ENCODE measurements at regions not wholly inside any gene's neighbourhood (a gene's known extent, or its start where the extent isn't known, plus 50 kb on each side); places are given as distances from the start of the nearest gene placed in this dataset.

DNA sequence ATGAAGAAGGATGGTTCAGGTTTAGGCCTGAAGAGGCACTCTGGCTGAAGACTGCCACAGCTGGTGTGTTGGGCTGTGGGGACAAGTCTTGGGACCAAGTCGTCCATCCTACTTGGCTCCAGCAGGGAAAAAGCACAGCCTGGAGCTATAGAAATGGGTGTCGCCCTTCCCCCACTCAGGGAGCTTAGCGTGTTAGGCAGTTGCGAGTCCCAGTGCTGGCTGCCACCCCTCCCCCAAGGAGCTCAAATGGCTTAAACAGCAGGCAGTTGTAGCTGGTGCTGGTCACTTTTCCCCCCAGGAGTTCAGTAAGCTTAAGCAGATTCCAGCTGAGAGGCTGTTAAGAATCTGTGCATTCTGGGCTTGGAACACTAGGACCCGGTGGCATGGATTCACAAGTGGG is 319.5 kb upstream of the POF1B start:
- Mint-ChIP-seq H3K9me3 (peaks cover 2 to 12% (median 3%) of the 10 kb centered on the region in 7 donors), H3K27me3 (ENCODE audit: low read depth in 3 of 3) (no peaks in the 10 kb centered on the region), H3K36me3 (no peaks in the 10 kb centered on the region), H3K27ac (no peak overlapping the region), H3K4me3 (no peak overlapping the region), H3K4me1 (no peaks in the 10 kb centered on the region)
- H3K4me2 ChIP-seq (replicated peaks; ENCODE audit: extremely low read depth, low read length, poor library complexity, severe bottlenecking) = no peak overlapping the region
- WGBS (ENCODE audit: insufficient coverage) = no CpG with 5 or more reads among the region's 5 CpGs
- no peaks in the 10 kb centered on the region for H4K20me1 ChIP-seq (ENCODE audit: insufficient read depth, low read length)
- H3K9me3 ChIP-seq (replicated peaks in 1 of 2; ENCODE audit: control insufficient read depth in 1 of 2, insufficient read depth in 1 of 2, low read length in 2 of 2) = peaks cover 10 to 12% of the 10 kb centered on the region in 2 donors
- H3K4me1 ChIP-seq (ENCODE audit: control insufficient read depth in 1 of 2, insufficient read depth in 2 of 2, low read length in 2 of 2) = no peaks in the 10 kb centered on the region
- H3K79me2 ChIP-seq (ENCODE audit: insufficient read depth, low read length) = no peaks in the 10 kb centered on the region
- no peaks in the 10 kb centered on the region for H3K27me3 ChIP-seq (ENCODE audit: control insufficient read depth in 2 of 2, insufficient read depth in 2 of 2, low read length in 2 of 2)
- intact Hi-C loops (cut with micrococcal nuclease) = no loop called here
- H3K4me3 ChIP-seq (replicated peaks in 1 of 3; ENCODE audit: low read depth in 2 of 3, low read length in 3 of 3) = no peak overlapping the region
- TF ChIP-seq, protein P1, sequence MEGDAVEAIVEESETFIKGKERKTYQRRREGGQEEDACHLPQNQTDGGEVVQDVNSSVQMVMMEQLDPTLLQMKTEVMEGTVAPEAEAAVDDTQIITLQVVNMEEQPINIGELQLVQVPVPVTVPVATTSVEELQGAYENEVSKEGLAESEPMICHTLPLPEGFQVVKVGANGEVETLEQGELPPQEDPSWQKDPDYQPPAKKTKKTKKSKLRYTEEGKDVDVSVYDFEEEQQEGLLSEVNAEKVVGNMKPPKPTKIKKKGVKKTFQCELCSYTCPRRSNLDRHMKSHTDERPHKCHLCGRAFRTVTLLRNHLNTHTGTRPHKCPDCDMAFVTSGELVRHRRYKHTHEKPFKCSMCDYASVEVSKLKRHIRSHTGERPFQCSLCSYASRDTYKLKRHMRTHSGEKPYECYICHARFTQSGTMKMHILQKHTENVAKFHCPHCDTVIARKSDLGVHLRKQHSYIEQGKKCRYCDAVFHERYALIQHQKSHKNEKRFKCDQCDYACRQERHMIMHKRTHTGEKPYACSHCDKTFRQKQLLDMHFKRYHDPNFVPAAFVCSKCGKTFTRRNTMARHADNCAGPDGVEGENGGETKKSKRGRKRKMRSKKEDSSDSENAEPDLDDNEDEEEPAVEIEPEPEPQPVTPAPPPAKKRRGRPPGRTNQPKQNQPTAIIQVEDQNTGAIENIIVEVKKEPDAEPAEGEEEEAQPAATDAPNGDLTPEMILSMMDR (IDR thresholded peaks at IDR 0.05) = no peak
- no peak overlapping the region for H3K27ac ChIP-seq (ENCODE audit: low read depth in 1 of 2, low read length in 2 of 2)
- no peak for DNase-seq
- H3K9ac ChIP-seq (ENCODE audit: insufficient read depth, low read length, poor library complexity, severe bottlenecking) = no peak overlapping the region
- no peak overlapping the region for H2AFZ ChIP-seq (ENCODE audit: insufficient read depth, low read depth, low read length, poor library complexity, severe bottlenecking)
- no peaks in the 10 kb centered on the region for H3K36me3 ChIP-seq (replicated peaks in 1 of 2; ENCODE audit: control insufficient read depth in 1 of 2, insufficient read depth in 2 of 2, low read length in 2 of 2)

DNA sequence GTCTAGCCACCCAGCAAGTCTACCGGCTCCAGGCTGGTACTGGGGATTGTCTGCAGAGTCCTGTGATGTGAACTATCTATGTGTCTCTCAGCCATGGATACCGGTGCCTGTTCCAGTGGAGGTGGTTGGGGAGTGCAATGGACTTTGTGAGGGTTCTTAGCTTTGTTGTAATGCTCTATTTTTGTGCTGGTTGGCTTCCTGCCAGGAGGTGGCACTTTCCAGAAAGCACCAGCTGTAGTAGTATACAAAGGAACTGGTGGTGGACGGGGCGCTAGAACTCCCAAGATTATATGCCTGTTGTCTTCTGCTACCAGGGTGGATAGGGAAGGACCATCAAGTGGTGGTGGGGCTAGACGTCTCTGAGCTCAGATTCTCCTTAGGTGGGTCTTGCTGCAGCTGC is 306.4 kb upstream of the POF1B start:
- Histone ChIP-seq H3K4me1 (ENCODE audit: control insufficient read depth in 1 of 2, insufficient read depth in 2 of 2, low read length in 2 of 2) (no peaks in the 10 kb centered on the region), H3K27ac (ENCODE audit: low read depth in 1 of 2, low read length in 2 of 2) (no peak overlapping the region), H3K4me2 (replicated peaks; ENCODE audit: extremely low read depth, low read length, poor library complexity, severe bottlenecking) (no peak overlapping the region), H3K36me3 (replicated peaks in 1 of 2; ENCODE audit: control insufficient read depth in 1 of 2, insufficient read depth in 2 of 2, low read length in 2 of 2) (no peaks in the 10 kb centered on the region), H3K9me3 (replicated peaks in 1 of 2; ENCODE audit: control insufficient read depth in 1 of 2, insufficient read depth in 1 of 2, low read length in 2 of 2) (peaks cover 7 to 27% of the 10 kb centered on the region in 2 donors), H3K79me2 (ENCODE audit: insufficient read depth, low read length) (no peaks in the 10 kb centered on the region), H3K27me3 (ENCODE audit: control insufficient read depth in 2 of 2, insufficient read depth in 2 of 2, low read length in 2 of 2) (no peaks in the 10 kb centered on the region), H3K9ac (ENCODE audit: insufficient read depth, low read length, poor library complexity, severe bottlenecking) (no peak overlapping the region), H2AFZ (ENCODE audit: insufficient read depth, low read depth, low read length, poor library complexity, severe bottlenecking) (no peak overlapping the region), H4K20me1 (ENCODE audit: insufficient read depth, low read length) (no peaks in the 10 kb centered on the region), H3K4me3 (replicated peaks in 1 of 3; ENCODE audit: low read depth in 2 of 3, low read length in 3 of 3) (no peak overlapping the region)
- 60% methylated on average over 1 of the region's 5 CpGs for WGBS (ENCODE audit: insufficient coverage)
- intact Hi-C loops (cut with micrococcal nuclease) = no loop called here
- no peak overlapping the region for H3K27ac Mint-ChIP-seq
- no peak overlapping the region for H3K4me3 Mint-ChIP-seq
- peaks cover 0 to 24% (median 6%) of the 10 kb centered on the region in 7 donors for H3K9me3 Mint-ChIP-seq
- TF ChIP-seq, protein P1 (IDR thresholded peaks at IDR 0.05) = no peak
- no peaks in the 10 kb centered on the region for H3K36me3 Mint-ChIP-seq
- H3K27me3 Mint-ChIP-seq (ENCODE audit: low read depth in 3 of 3) = no peaks in the 10 kb centered on the region
- DNase-seq = no peak
- no peaks in the 10 kb centered on the region for H3K4me1 Mint-ChIP-seq
